ENCODE measurements at regions not wholly inside any gene's neighbourhood (a gene's known extent, or its start where the extent isn't known, plus 50 kb on each side); places are given as distances from the start of the nearest gene placed in this dataset.
"Not testable (repeated sequence)": the region's sequence is repeated elsewhere in the genome, so short reads cannot be mapped to it uniquely, and the experiment has no call there.

- H3K4me3 ChIP-seq (ENCODE audit: low read depth, low read length) = no peak overlapping the region
- no peak for TF ChIP-seq CTCF (IDR thresholded peaks at IDR 0.05; ENCODE audit: insufficient read depth, low read length, poor library complexity, severe bottlenecking)
- no peak for DNase-seq (ENCODE audit: low read depth)
- peaks cover 2% of the 10 kb centered on the region for H3K27me3 ChIP-seq (ENCODE audit: control insufficient read depth, insufficient read depth, low read length)
- no peaks in the 10 kb centered on the region for H3K36me3 ChIP-seq (ENCODE audit: control insufficient read depth, insufficient read depth, low read length)
Observed at GRCh38 chr2:88875736-88876135, 184.3 kb downstream of the RPIA start.

GRCh38 chr2:88880441-88880953 lies 189.0 kb downstream of the RPIA start:
- no peaks in the 10 kb centered on the region for H3K36me3 ChIP-seq (ENCODE audit: control insufficient read depth, insufficient read depth, low read length)
- no peak overlapping the region for H3K4me3 ChIP-seq (ENCODE audit: low read depth, low read length)
- no peak for DNase-seq (ENCODE audit: low read depth)
- peak; percentile 74 for TF ChIP-seq CTCF (IDR thresholded peaks at IDR 0.05; ENCODE audit: insufficient read depth, low read length, poor library complexity, severe bottlenecking)
- H3K27me3 ChIP-seq (ENCODE audit: control insufficient read depth, insufficient read depth, low read length) = no peaks in the 10 kb centered on the region

GRCh38 chr2:88885275-88885674 lies 193.8 kb downstream of the RPIA start:
- DNase-seq (ENCODE audit: low read depth) = no peak
- H3K36me3 ChIP-seq (ENCODE audit: control insufficient read depth, insufficient read depth, low read length) = no peaks in the 10 kb centered on the region
- TF ChIP-seq CTCF (IDR thresholded peaks at IDR 0.05; ENCODE audit: insufficient read depth, low read length, poor library complexity, severe bottlenecking) = no peak
- no peaks in the 10 kb centered on the region for H3K27me3 ChIP-seq (ENCODE audit: control insufficient read depth, insufficient read depth, low read length)
- H3K4me3 ChIP-seq (ENCODE audit: low read depth, low read length) = no peak overlapping the region

GRCh38 chr2:88885679-88886416 lies 194.4 kb downstream of the RPIA start:
- Histone ChIP-seq H3K36me3 (ENCODE audit: control insufficient read depth, insufficient read depth, low read length) (no peaks in the 10 kb centered on the region), H3K4me3 (ENCODE audit: low read depth, low read length) (no peak overlapping the region), H3K27me3 (ENCODE audit: control insufficient read depth, insufficient read depth, low read length) (no peaks in the 10 kb centered on the region)
- no peak for DNase-seq (ENCODE audit: low read depth)
- no peak for TF ChIP-seq CTCF (IDR thresholded peaks at IDR 0.05; ENCODE audit: insufficient read depth, low read length, poor library complexity, severe bottlenecking)

- H3K27me3 ChIP-seq (ENCODE audit: control insufficient read depth, insufficient read depth, low read length); H3K4me3 ChIP-seq (ENCODE audit: low read depth, low read length); H3K36me3 ChIP-seq (ENCODE audit: control insufficient read depth, insufficient read depth, low read length); DNase-seq (ENCODE audit: low read depth): not testable (repeated sequence)
Observed at GRCh38 chr2:88887466-88887865, 196.0 kb downstream of the RPIA start.

GRCh38 chr2:88892207-88892606 lies 200.7 kb downstream of the RPIA start:
- TF ChIP-seq CTCF (IDR thresholded peaks at IDR 0.05; ENCODE audit: insufficient read depth, low read length, poor library complexity, severe bottlenecking) = no peak
- DNase-seq (ENCODE audit: low read depth) = no peak
- H3K27me3 ChIP-seq (ENCODE audit: control insufficient read depth, insufficient read depth, low read length) = peaks cover 2% of the 10 kb centered on the region
- H3K36me3 ChIP-seq (ENCODE audit: control insufficient read depth, insufficient read depth, low read length) = no peaks in the 10 kb centered on the region
- no peak overlapping the region for H3K4me3 ChIP-seq (ENCODE audit: low read depth, low read length)

Measured in kidney epithelial cell (primary cell).